NCI-H748 (cell line): ENCODE measurements at regions not wholly inside any gene's neighbourhood (a gene's known extent, or its start where the extent isn't known, plus 50 kb on each side); places are given as distances from the start of the nearest gene placed in this dataset.
"Not testable (repeated sequence)": the region's sequence is repeated elsewhere in the genome, so short reads cannot be mapped to it uniquely, and the experiment has no call there.

Experiments
- DNase-seq: peaks from one replicate; lab custom pipeline; 2025; ENCODE audit not compliant: unreplicated experiment; lab: John Stamatoyannopoulos, UW

DNA sequence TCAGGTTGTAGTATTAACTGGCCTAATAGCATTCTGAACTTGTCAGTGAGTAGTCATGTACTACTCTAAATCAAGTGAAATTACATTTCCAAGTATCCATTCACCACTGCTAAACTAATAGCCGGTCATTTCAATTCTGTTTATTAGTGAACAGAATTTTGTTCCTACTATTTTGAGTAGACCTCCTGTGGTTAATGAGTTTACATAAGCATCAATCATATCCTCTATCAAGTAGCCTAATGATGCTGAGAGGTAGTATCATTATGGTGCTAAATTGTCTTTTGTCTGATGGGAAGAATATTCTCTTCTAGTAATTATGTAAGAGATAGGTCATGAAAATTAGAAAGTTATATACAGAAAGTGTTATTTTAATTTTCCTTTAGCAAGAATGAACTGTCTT is 602.8 kb downstream of the KCNT2 start:
- DNase-seq = no peak

DNA sequence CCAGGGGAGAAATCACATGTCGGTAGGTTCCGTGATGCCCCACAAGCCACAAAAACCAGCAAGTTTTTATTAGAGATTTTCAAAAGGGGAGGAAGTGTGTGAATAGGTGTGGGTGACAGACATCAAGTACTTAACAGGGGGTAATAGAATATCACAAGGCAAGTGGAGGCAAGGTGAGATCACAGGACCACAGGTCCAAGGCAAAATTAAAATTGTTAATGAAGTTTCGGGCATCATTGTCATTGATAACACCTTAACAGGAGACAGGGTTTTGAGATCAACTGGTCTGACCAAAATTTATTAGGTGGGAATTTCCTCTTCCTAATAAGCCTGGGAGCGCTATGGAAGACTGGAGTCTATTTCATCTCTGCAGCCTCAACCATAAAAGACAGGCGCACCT is 603.9 kb downstream of the KCNT2 start:
- not testable (repeated sequence) for DNase-seq

DNA sequence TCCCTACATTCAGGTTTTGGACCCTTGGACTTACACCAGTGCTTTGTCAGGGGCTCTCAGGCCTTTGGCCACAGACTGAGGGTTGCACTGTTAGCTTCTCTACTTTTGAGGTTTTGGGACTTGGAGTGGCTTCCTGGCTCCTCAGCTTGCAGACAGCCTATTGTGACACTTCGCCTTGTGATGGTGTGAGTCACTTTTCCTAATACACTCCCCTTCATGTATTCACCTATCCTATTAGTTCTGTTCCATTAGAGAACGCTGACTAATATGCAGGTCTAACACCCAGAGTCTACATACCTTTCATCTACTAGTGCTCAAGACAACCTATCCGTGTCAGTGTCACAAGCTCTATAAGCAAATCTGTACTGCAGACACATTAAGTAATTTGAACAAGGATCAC is 605.3 kb downstream of the KCNT2 start:
- DNase-seq = no peak

DNA sequence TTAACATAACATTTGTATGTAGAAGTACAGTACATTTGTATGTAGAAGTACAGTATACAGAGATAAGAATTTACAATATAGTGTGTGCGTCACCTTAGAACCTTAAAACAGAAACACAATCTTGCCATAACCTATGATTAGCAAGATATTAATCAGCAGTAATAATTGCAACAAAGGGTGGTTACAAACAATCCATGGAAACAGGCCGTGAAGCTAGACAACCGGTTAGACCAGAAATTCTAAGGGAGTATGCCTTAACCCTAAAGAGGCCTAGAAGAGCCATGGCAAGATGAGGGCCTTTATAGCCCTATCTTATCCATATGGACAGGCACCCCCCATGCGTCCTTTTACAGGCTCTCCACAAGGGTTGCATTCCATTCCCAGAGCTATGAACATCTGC is 605.9 kb downstream of the KCNT2 start:
- peak; percentile 7 for DNase-seq

DNA sequence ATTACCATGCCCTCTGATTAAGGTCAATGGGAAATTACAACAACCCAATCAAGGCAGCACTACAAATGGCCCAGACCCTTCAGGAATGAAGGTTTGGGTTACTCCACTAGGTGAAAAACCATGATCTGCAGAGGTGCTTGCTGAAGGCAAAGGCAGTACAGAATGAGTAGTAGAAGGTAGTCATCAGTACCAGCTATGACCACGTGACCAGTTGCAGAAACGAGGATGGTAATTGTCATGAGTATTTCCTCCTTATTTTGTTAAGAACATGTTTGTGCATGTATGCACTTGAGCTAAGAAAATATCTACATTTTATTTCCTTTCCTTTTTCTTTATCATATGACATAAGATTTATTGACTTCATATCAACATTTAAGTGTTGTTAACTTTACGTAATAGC is 607.1 kb downstream of the KCNT2 start:
- DNase-seq = no peak

DNA sequence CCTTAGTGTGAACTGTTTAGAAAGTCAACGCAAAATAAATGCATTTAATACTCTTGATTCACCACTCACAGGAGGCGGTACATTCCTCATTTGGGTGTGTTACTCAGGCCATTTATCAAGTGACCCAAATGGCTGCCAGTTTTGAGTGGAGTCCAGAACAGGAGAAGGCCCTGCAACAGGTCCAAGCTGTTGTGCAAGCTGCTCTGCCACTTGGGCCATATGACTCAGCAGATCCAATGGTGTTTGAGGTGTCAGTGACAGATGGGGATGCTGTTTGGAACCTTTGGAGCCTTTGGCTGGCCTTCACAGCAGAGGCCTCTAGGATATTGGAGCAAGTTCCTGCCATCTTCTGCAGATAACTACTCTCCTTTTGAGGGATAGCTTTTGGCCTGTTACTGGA is 609.2 kb downstream of the KCNT2 start:
- DNase-seq = no peak

DNA sequence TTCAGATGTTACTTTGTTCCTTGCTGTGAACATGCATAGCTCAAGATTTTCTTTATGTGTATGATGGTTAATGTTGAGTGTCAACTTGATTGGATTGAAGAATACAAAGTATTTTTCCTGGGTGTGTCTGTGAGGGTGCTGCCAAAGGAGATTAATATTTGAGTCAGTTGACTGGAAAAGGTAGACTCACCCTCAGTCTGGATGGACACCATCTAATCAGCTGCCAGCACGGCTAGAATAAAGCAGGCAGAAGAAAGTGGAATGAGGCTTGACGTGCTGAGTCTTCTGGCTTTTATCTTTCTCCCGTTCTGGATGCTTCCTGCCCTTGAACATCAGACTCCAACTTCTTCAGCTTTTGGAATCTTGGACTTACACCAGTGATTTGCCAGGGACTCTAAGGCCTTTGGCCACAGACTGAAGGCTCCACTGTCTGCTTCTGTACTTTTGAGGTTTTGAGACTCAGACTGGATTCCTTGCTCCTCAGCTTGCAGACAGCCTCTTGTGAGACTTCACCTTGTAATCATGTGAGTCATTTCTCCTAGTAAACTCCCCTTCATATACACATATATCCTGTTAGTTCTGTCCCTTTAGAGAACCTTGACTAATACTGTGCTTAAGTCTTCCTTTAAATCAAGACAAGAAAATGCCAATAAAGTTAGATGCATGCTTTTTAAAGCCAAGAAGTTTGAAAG is 626.6 kb downstream of the KCNT2 start:
- no peak for DNase-seq

DNA sequence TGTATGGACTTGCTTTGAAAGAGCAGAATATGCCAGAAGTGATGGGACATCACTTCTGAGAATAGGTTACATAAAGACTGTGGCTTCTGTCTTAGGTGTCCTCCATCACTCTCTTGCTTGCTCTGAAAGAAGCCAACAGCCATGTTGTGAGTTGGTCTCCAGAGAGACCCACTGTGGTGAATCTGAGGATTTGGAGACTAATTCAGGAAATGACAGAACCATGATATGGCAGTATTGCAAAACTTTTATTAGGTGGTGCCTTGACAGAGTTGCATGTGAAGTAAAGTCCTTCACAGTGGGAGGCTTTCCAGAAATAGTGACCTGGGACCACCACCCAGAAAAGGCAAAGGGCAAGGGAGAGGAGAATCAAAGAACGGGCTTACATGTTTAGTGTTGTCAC is 628.6 kb downstream of the KCNT2 start:
- DNase-seq = no peak

DNA sequence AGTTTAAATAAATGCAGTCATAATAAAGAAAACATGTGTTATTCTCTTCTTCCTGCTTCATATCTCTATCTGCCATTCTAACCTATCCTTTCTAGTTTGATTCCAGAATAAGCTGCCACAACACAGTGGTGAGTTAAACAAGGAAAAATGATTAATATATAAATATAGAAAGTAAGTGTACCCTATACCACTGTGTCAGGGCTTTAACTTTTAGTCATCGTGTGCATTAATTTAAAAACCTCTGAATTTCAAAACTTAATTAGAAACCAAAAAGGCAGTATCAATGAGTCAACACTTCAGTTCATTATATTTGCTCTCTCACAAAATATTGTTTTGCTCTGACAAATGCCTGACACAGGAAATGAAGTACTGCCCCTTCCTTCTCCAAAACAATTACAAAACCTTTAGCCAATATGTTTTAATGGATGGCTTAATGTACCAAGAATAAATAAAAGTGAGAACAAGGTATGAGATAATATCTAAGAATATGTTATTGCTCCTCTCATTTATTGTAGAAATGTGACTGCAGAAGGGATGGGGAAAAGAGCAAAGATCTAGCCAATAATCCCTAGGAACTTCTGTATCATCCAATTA is 634.8 kb downstream of the KCNT2 start:
- no peak for DNase-seq

DNA sequence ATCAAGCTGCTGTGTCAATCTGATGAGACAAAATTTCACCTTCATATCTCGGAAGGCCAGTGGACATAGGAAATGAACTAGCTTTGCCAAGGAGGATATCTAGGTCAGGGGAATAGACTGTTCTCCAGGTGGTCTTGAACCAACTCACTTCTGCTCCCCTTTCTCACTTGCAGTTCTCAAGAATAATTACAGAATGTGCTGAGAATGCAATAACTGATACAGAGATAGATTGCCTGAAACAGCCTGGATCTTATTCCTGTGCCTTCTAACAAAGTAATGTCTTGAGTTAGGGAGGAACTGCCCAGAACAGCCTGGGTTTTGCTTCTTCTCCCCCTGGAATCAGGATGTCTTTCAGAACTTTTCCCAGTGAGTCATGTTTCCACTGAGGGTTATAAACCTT is 636.7 kb downstream of the KCNT2 start:
- DNase-seq = no peak

DNA sequence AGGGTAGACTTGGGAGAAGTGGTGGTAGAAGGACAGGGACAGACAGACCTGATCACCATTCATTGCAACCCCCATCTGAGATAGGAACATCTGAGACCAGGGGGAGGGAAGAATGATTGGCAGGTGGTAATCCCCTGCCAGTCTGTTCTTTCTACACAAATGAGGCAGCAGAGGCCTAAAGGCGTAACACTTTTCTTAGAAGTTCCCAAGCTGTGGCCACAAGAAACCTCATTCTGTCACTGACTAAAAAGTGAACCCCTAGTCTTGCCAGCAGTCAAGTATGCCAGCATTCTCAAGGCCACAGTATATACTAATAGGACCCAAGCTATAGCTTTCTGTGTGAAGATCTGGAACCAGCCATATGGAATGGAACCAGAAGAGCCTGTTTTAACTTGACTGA is 638.0 kb downstream of the KCNT2 start:
- no peak for DNase-seq

DNA sequence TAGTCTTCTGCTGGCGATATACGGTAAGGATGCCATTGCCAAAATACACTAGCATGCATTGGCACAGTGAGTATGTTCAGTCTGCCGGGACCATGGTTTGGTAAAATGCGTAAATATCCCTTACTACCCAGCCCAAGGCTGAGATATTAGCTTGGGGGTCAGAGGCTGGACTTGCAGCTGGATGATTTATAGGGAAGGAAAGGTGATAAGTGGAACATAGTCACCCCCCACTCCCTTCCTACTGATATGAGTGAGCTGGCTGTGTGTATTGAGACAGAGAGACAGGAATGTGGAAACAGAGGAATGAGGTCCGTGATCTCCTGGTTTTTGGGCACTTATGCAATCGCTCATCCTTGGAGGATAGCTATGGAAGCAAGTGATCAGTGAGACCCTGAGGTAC is 642.8 kb downstream of the KCNT2 start:
- DNase-seq = no peak

DNA sequence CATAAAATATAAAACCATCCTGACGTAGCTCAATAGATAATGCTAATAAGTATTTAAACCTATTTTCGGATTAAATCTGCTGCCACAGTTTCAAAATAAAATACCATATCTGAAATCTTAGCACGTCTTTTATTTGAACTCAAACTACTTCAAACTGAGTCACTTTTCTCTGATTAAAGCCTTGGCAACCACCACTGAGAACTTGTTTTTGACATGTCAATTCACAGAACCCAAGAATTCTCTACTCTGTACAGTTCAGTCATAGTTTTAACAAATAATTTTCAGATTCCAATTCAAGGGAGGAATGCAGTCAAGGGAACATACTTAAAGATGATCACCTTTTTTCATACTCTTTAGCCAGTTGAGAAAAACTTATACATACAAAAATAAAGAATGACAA is 643.2 kb downstream of the KCNT2 start:
- DNase-seq = no peak

DNA sequence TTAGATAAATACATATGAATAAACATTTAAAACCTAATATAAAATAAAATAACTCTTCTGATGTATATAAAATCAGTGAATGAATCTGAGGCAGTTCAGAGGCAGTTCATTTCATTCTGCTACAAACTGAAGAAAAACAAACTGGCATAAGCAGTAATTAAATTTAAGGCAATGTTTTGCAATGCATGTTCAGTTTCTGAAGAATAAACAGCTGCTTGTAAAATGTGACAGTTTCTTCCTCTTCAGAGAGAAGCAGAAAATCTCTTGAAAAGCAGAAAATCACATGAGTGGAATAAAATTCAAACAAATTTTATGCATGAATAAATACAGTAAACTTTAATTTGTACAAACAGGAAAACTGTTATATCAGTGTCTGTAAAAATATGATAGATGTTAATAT is 643.7 kb downstream of the KCNT2 start:
- no peak for DNase-seq

DNA sequence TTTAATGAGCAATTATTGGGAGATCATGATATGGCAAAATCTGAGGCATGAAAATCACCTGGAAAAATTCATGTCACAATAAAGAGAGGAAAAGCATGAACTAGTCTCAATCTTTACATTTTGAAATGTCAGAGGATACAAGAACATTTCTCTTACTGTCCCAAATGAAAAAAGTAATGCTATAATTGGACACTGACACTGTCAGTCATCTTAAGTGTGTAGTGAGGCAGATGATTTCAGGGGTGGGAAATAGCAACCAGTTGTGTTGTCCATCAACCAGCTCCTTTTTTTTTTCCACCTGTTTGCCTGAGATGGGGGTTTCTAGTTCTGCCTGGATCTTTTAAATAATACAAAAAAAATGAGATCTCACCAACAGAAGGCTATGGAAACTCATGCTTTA is 646.2 kb downstream of the KCNT2 start:
- no peak for DNase-seq

DNA sequence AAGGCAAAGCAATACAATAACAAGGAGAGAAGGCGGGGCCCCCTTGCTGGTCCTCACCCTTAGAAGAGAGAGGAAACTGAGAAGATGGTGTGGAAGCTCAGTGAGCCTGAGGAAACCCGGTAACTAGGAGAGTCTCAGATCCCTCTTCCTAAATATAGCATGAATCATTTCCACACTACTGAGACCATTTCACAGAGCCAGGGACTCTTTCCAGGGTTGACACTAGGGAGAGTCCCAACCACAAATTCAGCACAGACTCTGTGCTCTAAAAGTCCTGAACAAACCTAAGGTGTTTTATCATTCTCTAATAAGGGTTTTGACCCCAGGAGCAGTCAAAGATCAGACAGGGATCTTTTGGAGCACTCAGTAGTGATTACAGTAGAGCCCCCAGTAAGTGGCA is 647.7 kb downstream of the KCNT2 start:
- DNase-seq = no peak

DNA sequence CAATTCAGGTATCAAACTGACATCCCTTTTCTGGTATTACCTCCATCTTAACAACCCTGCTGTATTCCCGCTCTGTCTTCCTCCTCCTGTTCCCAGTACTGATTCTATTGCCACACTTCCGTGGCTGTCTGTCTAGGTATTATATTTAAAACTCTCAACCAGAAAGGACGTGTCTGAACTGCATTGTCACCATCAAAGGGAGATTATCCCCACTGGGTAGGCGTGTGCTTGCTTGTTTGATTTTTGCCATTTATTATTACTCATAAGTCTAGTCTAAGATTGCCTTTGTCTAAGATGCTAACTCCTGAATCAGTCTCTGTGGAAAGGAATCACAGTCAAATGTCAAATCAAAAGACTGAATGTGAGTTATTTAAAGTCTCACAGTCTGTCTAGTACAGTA is 650.1 kb downstream of the KCNT2 start:
- DNase-seq = no peak

DNA sequence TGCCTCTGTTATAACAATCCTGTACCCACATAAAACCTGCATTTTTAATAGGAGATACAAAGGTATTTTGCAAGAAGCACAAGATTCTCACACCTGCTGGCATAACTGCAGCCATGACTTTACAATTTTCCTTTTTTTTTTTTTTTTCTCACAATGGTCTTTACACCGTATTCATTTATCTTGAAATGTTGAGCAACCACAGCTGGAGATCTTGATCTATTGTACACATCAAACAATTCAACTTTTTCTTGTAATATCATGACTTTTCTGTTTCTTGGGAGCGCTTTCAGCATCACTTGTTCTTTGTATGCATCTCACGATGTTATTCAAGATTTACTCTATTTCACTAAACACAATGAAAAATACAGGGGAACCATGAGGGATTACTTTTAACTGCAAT is 651.4 kb downstream of the KCNT2 start:
- DNase-seq = no peak

DNA sequence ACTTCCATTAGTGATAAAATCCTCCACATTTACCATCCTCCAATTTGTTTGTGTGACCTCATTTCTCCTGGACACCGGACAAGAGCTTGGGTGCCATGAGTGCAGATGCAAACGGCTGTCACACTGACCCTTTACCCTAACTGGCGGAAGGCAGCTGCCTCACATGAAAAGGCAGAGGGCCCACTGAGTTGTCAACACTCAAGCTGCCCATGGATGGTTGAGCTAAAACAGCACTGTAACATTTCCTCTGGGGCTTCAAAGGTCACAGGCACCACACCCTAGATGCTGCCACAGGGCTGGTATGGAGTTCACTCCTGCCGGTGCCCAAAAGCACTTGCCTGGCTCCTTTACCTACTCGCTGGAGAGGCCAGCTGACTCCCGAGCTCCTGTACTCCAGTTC is 653.4 kb downstream of the KCNT2 start:
- DNase-seq = no peak

DNA sequence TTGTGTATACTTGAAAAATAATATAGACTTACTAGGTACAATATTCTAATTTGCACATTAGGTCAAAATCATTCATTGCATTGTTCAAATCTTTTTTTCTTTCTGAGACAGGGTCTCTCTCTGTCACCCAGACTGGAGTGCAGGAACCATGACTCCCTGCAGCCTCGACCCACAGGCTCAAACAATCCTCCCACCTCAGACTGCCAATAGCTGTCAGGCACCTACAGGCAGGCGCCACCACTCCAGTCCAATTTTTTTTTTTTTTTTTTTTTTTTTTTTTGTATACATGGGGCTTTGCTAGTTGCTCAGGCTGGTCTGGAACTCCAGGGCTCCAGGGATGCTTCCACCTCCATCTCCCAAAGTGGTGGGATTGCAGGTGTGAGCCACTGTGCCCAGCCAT is 656.9 kb downstream of the KCNT2 start:
- no peak for DNase-seq

DNA sequence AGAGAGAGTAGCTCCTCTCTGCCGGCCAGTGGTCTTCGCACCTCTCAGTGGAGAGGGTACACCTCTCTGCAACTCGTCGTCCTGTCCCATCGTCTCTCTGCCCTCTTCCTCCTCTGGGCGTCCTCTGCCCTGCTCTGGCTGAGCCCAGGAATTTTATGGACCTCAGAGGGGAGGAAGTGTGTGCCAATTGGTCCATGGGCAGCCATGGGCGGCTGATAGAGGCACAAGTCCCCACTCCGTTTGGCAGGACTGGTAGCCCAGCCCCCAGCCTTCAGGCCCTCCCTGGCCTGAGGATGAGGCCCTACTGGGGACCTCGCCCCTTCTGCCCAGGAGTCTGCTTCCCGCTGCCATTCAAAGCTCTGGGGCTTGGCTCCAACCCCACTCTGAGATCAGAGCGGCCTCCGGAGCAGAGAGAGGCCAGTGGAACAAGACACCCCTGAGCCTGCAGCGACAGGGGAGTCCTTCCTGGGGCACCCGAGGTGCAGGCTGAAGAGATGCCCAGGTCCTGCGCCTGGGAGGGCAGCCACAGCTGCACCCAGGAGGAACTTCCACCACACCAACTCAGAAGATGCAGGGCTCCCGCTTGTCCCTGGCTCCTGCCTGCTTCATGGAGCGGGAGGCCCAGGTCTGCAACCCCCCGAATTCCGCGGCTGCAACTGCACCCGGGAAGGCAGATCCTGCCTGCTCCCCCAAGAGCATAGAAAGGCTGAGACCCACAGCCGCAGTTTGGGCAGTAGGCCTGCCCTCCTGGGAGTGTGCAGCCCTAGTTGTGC is 659.9 kb downstream of the KCNT2 start:
- no peak for DNase-seq

DNA sequence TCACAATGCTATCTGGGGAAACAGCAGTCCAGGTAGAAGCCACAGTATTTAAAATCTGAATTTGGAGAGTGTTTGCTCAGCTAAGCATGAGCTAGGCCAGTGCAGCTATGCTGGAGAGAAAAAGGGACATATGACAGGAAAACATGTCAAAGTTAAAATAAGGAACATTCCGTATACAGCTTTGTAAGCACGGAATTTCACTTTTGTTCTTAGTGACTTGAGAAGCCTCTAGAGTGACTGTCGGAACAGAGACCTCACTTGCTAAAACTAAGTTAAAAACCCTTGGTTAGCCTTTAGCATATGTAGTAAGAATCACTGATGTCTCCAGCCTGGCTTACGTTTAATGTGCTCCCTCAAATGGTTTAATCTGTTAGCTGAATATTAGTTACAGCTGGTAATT is 661.7 kb downstream of the KCNT2 start:
- DNase-seq = no peak

DNA sequence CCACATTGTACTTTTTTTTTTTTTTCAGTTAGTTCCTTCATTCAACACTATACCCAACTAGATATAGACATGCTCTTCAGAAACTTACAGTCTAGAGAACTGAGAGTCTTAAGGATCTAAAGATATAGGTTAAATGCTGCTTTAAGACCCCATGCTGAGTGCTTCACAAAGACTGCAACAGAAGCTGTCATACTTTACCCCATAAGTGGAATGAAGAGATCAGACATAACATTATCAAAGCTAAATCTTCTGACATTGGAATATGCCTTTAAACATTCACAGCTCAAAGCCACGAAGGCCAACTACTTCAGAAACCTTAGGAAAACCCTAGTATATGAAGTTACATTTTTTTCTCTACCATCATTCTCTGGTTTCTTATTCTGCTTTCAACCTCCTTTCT is 666.4 kb downstream of the KCNT2 start:
- DNase-seq = no peak
